HG03442 (cell line): ENCODE measurements at regions not wholly inside any gene's neighbourhood (a gene's known extent, or its start where the extent isn't known, plus 50 kb on each side); places are given as distances from the start of the nearest gene placed in this dataset.
"Not testable (repeated sequence)": the region's sequence is repeated elsewhere in the genome, so short reads cannot be mapped to it uniquely, and the experiment has no call there.

Experiments used
- ATAC-seq: cut with Tn5 transposase; IDR thresholded peaks from one replicate; pipeline ENCODE4 v1.9.1; 2021; ENCODE audit warnings: mild to moderate bottlenecking, moderate library complexity; ENCODE audit not compliant: unreplicated experiment

GRCh38 chr5:42066131-42066530 is 141.1 kb downstream of the FBXO4 start:
- no peak for ATAC-seq

DNA sequence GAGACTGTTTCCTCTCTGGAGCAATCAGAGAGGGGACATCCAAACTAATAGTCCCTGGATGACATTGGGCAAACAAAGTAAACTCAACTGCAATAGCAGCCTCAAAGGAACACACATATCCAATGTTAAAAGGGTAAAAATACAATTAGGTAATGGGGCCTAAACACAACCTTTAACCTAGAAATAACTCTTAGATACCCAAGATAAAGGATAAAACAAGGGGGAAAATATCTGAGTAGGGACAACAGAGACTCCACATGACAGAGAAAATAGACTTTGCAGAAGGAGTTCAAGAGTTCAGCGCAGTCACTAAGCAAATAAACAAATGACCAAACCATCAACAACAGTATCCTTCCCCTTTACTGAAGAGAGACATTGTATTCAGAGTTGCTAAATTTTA is 149.3 kb downstream of the FBXO4 start:
- no peak for ATAC-seq

GRCh38 chr5:42089705-42090104 is 164.6 kb downstream of the FBXO4 start:
- no peak for ATAC-seq

- ATAC-seq, result no peak
Observed at GRCh38 chr5:42090162-42090561, 165.1 kb downstream of the FBXO4 start.

DNA sequence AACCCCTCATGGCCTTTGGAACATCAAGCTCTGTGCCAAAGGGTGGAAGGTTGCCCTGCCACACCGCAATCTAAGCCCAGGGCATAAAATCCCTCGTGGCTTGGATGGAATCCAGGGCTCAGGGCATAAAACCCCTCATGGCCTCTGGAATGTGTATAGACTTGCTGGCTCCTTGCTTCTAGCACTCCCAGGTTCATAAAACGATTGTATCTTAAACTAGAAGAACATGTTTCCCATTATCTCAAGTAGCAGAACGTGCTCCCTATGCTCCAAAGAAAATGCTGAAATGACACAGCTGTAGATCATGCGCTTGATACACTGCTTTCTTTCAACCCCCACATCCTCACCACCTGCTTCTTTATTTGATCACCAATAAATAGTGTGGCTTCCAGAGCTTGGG is 174.8 kb downstream of the FBXO4 start:
- not testable (repeated sequence) for ATAC-seq

DNA sequence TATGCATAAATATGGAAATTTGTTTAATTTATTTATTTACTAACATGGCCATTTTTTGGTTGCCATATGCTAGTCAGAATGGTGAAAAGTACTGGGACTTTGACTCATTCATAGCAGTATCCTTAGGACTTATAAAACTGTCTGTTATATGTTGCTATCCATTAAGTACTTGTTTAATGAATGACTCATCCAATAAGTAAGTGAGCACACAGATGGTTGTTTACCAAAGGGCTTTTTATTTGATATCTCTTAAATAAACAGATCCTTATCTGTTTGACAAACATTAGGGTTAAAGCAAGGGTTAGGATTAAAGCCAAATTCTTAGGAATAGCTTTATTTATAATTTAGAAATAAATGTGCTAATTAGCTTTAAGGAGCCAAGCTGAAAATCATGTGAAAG is 183.4 kb downstream of the FBXO4 start:
- no peak for ATAC-seq

DNA sequence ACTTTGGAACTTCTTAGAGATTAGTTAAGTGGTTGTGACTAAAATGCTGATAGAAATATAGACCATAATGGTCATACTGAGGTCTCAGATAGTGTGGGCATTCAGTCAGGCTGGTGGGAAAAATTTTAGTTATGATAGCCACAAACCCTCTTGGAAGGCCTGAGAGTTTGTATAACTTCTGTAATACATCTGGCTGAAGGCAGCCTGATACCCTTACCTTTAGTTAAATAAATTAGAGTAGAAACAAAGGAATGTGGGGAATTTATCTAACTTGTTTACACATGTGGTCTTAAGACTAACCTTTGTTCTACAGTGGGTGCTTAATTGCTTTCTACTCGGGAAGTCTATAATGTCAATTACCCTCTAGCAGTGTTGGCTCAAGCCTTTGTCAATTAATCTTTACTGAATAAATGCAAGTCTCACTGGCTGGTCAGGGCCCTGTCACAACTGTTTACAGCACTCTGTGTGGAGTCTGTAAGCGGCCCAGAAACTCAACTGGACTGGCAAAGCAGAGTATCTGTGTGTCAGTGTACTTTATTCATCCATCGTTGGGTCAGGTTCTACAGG is 184.0 kb downstream of the FBXO4 start:
- ATAC-seq, result no peak

DNA sequence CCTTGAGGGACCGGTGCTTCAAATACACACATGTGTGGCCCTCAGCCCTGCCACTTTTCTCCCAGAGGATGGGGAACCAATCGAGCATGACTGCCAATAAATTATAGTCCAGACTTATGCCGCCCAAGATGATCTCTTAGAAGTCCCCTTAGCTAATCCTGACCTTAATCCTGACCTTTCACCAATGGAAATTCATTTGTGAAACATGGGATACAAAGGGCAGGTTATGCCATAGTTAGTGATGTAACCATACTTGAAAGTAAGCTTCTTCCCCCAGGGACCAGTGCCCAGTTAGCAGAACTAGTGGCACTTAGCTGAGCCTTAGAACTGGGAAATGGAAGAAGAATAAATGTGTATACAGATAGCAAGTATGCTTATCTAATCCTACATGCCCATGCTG is 190.6 kb downstream of the FBXO4 start:
- ATAC-seq, result not testable (repeated sequence)

- no peak for ATAC-seq
Observed at GRCh38 chr5:42120070-42120469, 195.0 kb downstream of the FBXO4 start.

DNA sequence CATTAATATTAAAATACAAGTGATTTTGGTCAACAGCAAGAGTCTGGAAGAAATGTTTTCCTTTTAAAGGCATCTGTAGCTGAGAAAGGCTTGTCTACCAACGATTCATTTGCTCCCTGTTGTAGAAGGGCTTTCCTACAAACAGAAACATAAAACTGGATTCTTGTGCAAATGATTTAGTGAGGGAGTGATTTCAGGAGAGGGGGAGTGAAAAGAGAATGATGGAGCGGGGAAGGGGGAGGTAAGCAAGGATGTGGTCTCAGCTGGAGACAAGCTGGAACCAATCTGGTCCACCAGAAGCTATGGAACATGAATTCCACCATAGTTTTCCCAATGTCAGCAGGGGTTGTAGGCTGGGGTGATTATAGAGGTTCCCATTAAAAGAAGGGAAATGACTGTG is 196.3 kb downstream of the FBXO4 start:
- no peak for ATAC-seq

GRCh38 chr5:42131081-42131480 is 206.0 kb downstream of the FBXO4 start:
- no peak for ATAC-seq

- no peak for ATAC-seq
Observed at GRCh38 chr5:42143361-42143760, 218.3 kb downstream of the FBXO4 start.

DNA sequence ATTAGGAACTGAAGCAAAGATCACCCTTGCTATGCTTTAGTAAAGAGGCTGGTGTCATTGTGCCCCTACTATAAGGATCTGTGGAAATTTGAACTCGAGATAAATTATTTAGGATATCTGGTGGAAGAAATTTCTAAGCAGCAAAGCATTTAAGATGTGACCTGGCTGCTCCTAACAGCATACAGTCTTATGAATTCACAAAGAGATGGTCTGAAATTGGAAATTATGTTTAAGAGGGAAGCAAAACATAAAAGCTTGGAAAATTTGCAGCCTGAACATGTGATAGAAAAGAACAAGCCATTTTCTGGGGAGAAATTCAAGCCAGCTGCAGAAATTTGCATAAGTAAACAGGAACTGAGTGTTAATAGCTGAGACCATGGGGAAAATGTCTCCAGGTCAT is 223.7 kb downstream of the FBXO4 start:
- ATAC-seq, result no peak

DNA sequence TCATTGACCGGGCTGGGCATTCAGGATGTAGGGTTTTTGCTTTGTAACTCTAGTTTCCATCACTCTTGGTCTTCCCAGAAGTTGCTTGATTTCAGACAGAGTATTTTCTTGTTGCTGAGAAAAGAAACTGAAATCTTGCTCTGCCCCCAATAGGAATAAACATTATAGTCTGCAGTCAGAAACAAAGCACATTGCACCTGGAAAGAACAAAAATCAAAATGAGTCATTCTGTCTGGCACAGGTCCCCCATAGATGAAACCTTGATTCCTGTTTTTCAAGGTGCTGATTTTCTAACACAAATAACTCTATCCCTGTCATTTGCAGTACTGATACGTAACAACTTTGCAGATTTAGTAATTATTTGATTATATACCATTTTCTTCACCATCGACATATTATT is 232.1 kb downstream of the FBXO4 start:
- ATAC-seq, result no peak

- no peak for ATAC-seq
Observed at GRCh38 chr5:42163083-42163482, 238.0 kb downstream of the FBXO4 start.

DNA sequence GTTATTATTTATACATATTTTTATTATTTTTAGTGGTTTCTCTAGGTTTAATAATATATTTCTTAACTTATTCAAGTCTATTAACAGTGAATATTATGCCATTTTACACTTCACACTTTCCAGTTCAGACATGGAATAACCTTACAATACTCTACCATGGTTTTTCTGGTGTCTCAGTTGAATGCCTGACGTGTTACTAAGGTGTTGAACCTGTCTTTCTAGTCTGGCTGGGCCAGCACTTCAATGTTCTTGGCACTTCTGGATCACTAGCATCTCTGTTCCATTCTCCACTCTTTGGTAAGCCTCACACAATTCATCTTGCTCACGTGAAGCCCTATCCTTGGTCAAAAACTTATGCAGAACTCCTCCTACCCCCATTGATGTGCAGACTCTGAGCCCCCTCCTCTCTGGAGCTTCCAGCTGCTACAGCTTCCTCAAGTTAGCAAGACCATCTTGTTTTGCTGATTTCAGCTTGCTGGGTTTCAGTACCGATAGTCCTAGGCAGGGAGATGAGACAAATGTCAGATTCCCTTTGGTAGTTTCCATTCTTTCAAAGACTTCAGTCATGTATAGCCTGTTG is 243.1 kb downstream of the FBXO4 start:
- no peak for ATAC-seq

- ATAC-seq, result not testable (repeated sequence)
Observed at GRCh38 chr5:42176118-42176517, 247.1 kb upstream of the GHR start.

GRCh38 chr5:42179843-42180242 is 243.4 kb upstream of the GHR start:
- not testable (repeated sequence) for ATAC-seq

- ATAC-seq, result no peak
Observed at GRCh38 chr5:42216904-42217303, 206.3 kb upstream of the GHR start.

DNA sequence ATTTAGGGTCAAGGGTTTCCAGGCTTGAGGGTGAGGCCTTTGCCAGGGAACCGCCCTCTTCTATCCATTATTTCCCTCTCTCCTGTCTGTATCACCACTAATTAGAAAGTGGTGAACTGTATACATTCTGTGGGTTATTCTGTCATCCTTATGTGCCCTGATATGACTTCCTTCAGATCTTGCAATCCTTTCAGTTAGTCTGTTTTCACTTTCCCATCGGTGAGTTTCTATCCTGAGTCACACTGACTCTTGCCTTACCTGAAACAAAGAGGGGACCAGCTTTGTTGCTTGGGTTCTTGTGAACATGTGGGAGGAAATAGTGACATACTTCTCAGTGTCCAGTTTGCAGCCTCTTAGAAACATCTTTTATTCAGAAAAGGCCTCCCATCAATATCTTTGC is 205.4 kb upstream of the GHR start:
- no peak for ATAC-seq

- ATAC-seq, result no peak
Observed at GRCh38 chr5:42225009-42225408, 198.2 kb upstream of the GHR start.

DNA sequence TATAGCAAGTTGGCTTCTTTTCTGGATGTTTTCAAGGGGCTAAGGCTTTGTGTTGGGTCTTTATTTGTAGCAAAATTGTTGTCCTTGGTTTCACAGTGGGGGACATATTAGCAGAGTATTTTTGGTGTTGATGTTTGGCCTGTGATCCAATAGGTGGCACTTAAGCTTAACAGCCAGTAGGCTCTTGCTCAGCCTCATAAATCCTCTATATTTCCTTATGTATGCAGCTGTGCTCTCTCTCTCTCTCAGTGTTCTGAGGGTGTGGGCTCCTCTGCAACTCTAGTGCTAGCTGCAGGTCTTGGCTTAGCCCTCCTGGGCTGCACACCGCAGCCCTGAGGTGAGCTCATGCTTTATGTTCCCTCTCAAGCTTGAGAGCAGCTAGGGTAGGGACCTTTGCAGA is 195.0 kb upstream of the GHR start:
- ATAC-seq, result no peak

- ATAC-seq, result no peak
Observed at GRCh38 chr5:42230839-42231238, 192.4 kb upstream of the GHR start.
